H1 (cell line): ENCODE measurements at regions not wholly inside any gene's neighbourhood (a gene's known extent, or its start where the extent isn't known, plus 50 kb on each side); places are given as distances from the start of the nearest gene placed in this dataset.

Experiments used
- CTCF ChIA-PET: fragments of 300-600 bp; sonication (Branson Sonifier 250); formaldehyde crosslinking; loops from one replicate; lab custom pipeline; 2021; ENCODE audit not compliant: partially characterized antibody; lab: Charles Lee
- POLR2A ChIA-PET: fragments of 300-600 bp; sonication (Branson Sonifier 250); formaldehyde crosslinking; loops from one replicate; lab custom pipeline; 2021; ENCODE audit warnings: inconsistent platforms; ENCODE audit not compliant: partially characterized antibody; lab: Charles Lee
- DNase-seq, 2 experiments: peaks; one replicate each; pipeline versions ENCODE4 v3.0.0 to v3.0.0-alpha.2; 2010 to 2022; ENCODE audit warnings: low spot score in 2 of 2, low read depth in 1 of 2, mixed read lengths in 1 of 2
- FAIRE-seq: peaks from 2 replicates; lab custom pipeline; 2011; peaks lifted over from hg19 to GRCh38; lab: Jason Lieb, UNC
- H2AFZ ChIP-seq: 2 replicates; pipeline ENCODE4 v1.8.1; 2012; ENCODE audit warnings: low read length, inconsistent platforms
- H2AK5ac ChIP-seq: 2 replicates; pipeline ENCODE4 v1.6.1; 2013; ENCODE audit warnings: low read depth, low read length
- H2BK120ac ChIP-seq: replicated peaks from 2 replicates; pipeline ENCODE3; 2013; ENCODE audit warnings: low read depth, low read length, inconsistent platforms
- H2BK12ac ChIP-seq: 2 replicates; pipeline ENCODE4 v1.6.1; 2013; ENCODE audit warnings: low read depth, low read length
- H2BK15ac ChIP-seq: 2 replicates; pipeline ENCODE4 v1.6.1; 2013; ENCODE audit warnings: low read length
- H2BK20ac ChIP-seq: 2 replicates; pipeline ENCODE4 v1.6.1; 2013; ENCODE audit warnings: low read length
- H2BK5ac ChIP-seq: 2 replicates; pipeline ENCODE4 v1.6.1; 2013; ENCODE audit warnings: low read depth, low read length
- H3K14ac ChIP-seq: 2 replicates; pipeline ENCODE4 v1.6.1; 2013; ENCODE audit warnings: inconsistent platforms; ENCODE audit not compliant: insufficient read length
- H3K18ac ChIP-seq: 2 replicates; pipeline ENCODE4 v1.6.1; 2013; ENCODE audit warnings: low read length; ENCODE audit errors: extremely low read depth
- H3K23ac ChIP-seq: 2 replicates; pipeline ENCODE4 v1.6.1; 2013; ENCODE audit warnings: inconsistent platforms; ENCODE audit not compliant: insufficient read length
- H3K23me2 ChIP-seq: 2 replicates; pipeline ENCODE4 v1.6.1; 2013; ENCODE audit warnings: low read depth, low read length
- H3K27ac ChIP-seq: 2 replicates; pipeline ENCODE4 v1.6.1; 2011; ENCODE audit warnings: low read depth, low read length, inconsistent platforms
- H3K27me3 ChIP-seq, 4 experiments: replicated peaks in 1 of 4; 1 replicate in 1 of 4; 2 replicates in 3 of 4; pipeline versions ENCODE4 v1.6.1 to v1.8.1; 2011 to 2013; ENCODE audit warnings: low read length in 3 of 4, mild to moderate bottlenecking in 3 of 4, inconsistent platforms in 2 of 4, mixed read lengths in 2 of 4, moderate library complexity in 1 of 4; ENCODE audit not compliant: control insufficient read depth in 3 of 4, insufficient read depth in 3 of 4; ENCODE audit errors: extremely low read depth in 1 of 4
- H3K36me3 ChIP-seq, 4 experiments: 2 replicates each; pipeline versions ENCODE4 v1.6.1 to v1.8.1; 2011 to 2013; ENCODE audit warnings: mild to moderate bottlenecking in 4 of 4, low read length in 3 of 4, moderate library complexity in 2 of 4, control low read depth in 1 of 4, inconsistent platforms in 1 of 4; ENCODE audit not compliant: insufficient read depth in 4 of 4, control insufficient read depth in 2 of 4
- H3K4ac ChIP-seq: replicated peaks from 2 replicates; pipeline ENCODE3; 2013; ENCODE audit warnings: low read length, low read depth, mixed read lengths, inconsistent platforms; ENCODE audit not compliant: insufficient read length
- H3K4me1 ChIP-seq, 4 experiments: replicated peaks in 1 of 4; 1 replicate in 1 of 4; 2 replicates in 3 of 4; pipeline versions ENCODE4 v1.6.1 to v1.8.1; 2011 to 2013; ENCODE audit warnings: low read length in 3 of 4, inconsistent platforms in 2 of 4, mixed read lengths in 1 of 4; ENCODE audit not compliant: insufficient read depth in 4 of 4, control insufficient read depth in 3 of 4
- H3K4me2 ChIP-seq, 2 experiments: 2 replicates each; pipeline versions ENCODE4 v1.6.1 to v1.8.1; 2011 to 2013; ENCODE audit warnings: low read depth in 2 of 2, low read length in 2 of 2, control low read depth in 1 of 2, inconsistent platforms in 1 of 2, mild to moderate bottlenecking in 1 of 2; ENCODE audit not compliant: insufficient read depth in 1 of 2
- H3K4me3 ChIP-seq, 4 experiments: fragments of 200-600, 300-600 bp in 1 of 4; sonication (generic), shearing (Covaris generic), sonication (Bioruptor Twin) in 1 of 4; 2 replicates each; pipeline versions ENCODE4 v1.5.1 to v1.8.1; 2011 to 2016; ENCODE audit warnings: low read length in 4 of 4, low read depth in 3 of 4, control low read depth in 2 of 4, inconsistent platforms in 2 of 4, mild to moderate bottlenecking in 2 of 4, mixed read lengths in 1 of 4, moderate library complexity in 1 of 4; ENCODE audit not compliant: insufficient read depth in 2 of 4; ENCODE audit errors: extremely low read depth in 1 of 4
- H3K56ac ChIP-seq: replicated peaks from 2 replicates; pipeline ENCODE3; 2013; ENCODE audit warnings: low read depth, mild to moderate bottlenecking, mixed read lengths, low read length, inconsistent platforms; ENCODE audit not compliant: insufficient read length
- H3K79me1 ChIP-seq: 2 replicates; pipeline ENCODE4 v1.6.1; 2013; ENCODE audit warnings: low read depth, low read length, control low read depth
- H3K79me2 ChIP-seq, 2 experiments: 2 replicates each; pipeline versions ENCODE4 v1.6.1 to v1.8.1; 2012 to 2013; ENCODE audit warnings: low read length in 2 of 2, mild to moderate bottlenecking in 2 of 2, inconsistent platforms in 1 of 2; ENCODE audit not compliant: insufficient read depth in 2 of 2, control insufficient read depth in 1 of 2
- H3K9ac ChIP-seq, 4 experiments: replicated peaks in 1 of 4; 1 replicate in 1 of 4; 2 replicates in 3 of 4; pipeline versions ENCODE4 v1.6.1 to v1.8.1; 2011 to 2013; ENCODE audit warnings: low read depth in 3 of 4, low read length in 3 of 4, control low read depth in 2 of 4, mild to moderate bottlenecking in 2 of 4, moderate library complexity in 2 of 4, inconsistent platforms in 1 of 4; ENCODE audit errors: extremely low read depth in 1 of 4
- H3K9me3 ChIP-seq, 2 experiments: 2 replicates each; pipeline versions ENCODE4 v1.6.1 to v1.8.1; 2012 to 2013; ENCODE audit warnings: mild to moderate bottlenecking in 2 of 2, moderate library complexity in 2 of 2, control low read depth in 1 of 2, inconsistent platforms in 1 of 2, low read depth in 1 of 2, low read length in 1 of 2, mixed read lengths in 1 of 2; ENCODE audit not compliant: insufficient read depth in 2 of 2
- H4K20me1 ChIP-seq, 2 experiments: replicated peaks in 1 of 2; 2 replicates each; pipeline versions ENCODE3 to v1.8.1; 2011 to 2013; ENCODE audit warnings: inconsistent platforms in 2 of 2, low read length in 2 of 2, mild to moderate bottlenecking in 1 of 2; ENCODE audit not compliant: insufficient read depth in 2 of 2, control insufficient read depth in 1 of 2
- H4K5ac ChIP-seq: 2 replicates; pipeline ENCODE4 v1.6.1; 2013; ENCODE audit warnings: low read length, low read depth, mixed read lengths, inconsistent platforms; ENCODE audit not compliant: insufficient read length
- H4K8ac ChIP-seq: 2 replicates; pipeline ENCODE4 v1.8.0; 2013; ENCODE audit warnings: mild to moderate bottlenecking, moderate library complexity, low read length, inconsistent platforms; ENCODE audit not compliant: insufficient read depth; ENCODE audit errors: extremely low read depth
- H4K91ac ChIP-seq: replicated peaks from 2 replicates; pipeline ENCODE3; 2013; ENCODE audit warnings: low read length, mixed read lengths, inconsistent platforms; ENCODE audit not compliant: insufficient read length
- RBBP5 ChIP-seq: IDR thresholded peaks from 2 replicates; pipeline ENCODE4 v1.7.1; 2012; ENCODE audit warnings: low read depth, mild to moderate bottlenecking, inconsistent platforms, low read length, moderate library complexity, borderline replicate concordance
- WGBS, 2 experiments: shearing (Covaris generic) in 1 of 2; methylation state at CpG; one replicate each; pipeline versions ENCODE4 v1.1.6 to v1.1.7; 2013 to 2015; ENCODE audit warnings: low lambda C conversion rate in 2 of 2, mixed read lengths in 2 of 2, inconsistent platforms in 1 of 2, low coverage in 1 of 2, missing lambda C conversion rate in 1 of 2; ENCODE audit not compliant: insufficient replicate concordance in 2 of 2, insufficient coverage in 1 of 2, insufficient read length in 1 of 2; ENCODE audit errors: extremely low coverage in 1 of 2, missing lambda C conversion rate in 1 of 2; 5-methylcytosine and 5-hydroxymethylcytosine counted together

- Histone ChIP-seq H3K27me3 (no peaks in the 10 kb centered on the region), H3K9ac (no peak overlapping the region), H2BK20ac (no peak overlapping the region), H2BK12ac (no peak overlapping the region)
- TF ChIP-seq RBBP5: no peak
- TF ChIP-seq, all 59 proteins: peak for 0
- no peak overlapping the region for H4K5ac ChIP-seq
- no peak overlapping the region for H3K4ac ChIP-seq
- no peaks in the 10 kb centered on the region for H3K79me1 ChIP-seq
- CTCF ChIA-PET: interaction anchor here (0.5 kb wide), 1 partner anchor 207 kb away, joined by 3 read pairs; no protein-coding TSS in a partner anchor
- H3K4me3 ChIP-seq: no peak overlapping the region
- WGBS, 2 experiments: 80% methylated on average over 2 of the region's 2 CpGs; no CpG with 5 or more reads in 1 of the 2 experiments
- H3K27ac ChIP-seq: no peak overlapping the region
- no peak overlapping the region for H3K56ac ChIP-seq
- no peak overlapping the region for H3K14ac ChIP-seq
- no peak overlapping the region for H2BK120ac ChIP-seq
- no peaks in the 10 kb centered on the region for H3K79me2 ChIP-seq
- no peaks in the 10 kb centered on the region for H3K36me3 ChIP-seq
- no peak overlapping the region for H4K91ac ChIP-seq
- H2AFZ ChIP-seq: no peak overlapping the region
- no peaks in the 10 kb centered on the region for H3K4me1 ChIP-seq
- H3K23me2 ChIP-seq: no peaks in the 10 kb centered on the region
- H2AK5ac ChIP-seq: no peak overlapping the region
- H4K20me1 ChIP-seq: no peaks in the 10 kb centered on the region
- H3K4me2 ChIP-seq: no peak overlapping the region
- H3K9me3 ChIP-seq: peaks cover 3 to 9% of the 10 kb centered on the region in 2 experiments; a peak in 1 of 4 replicates
- no peak overlapping the region for H2BK15ac ChIP-seq
- H4K8ac ChIP-seq: no peak overlapping the region
- no peak overlapping the region for H3K18ac ChIP-seq
- DNase-seq (no peak), FAIRE-seq (no peak)
- POLR2A ChIA-PET: no interaction called here
- no peak overlapping the region for H2BK5ac ChIP-seq
- no peak overlapping the region for H3K23ac ChIP-seq
Measured at GRCh38 chr5:174801798-174802197, 77.4 kb downstream of the MSX2 start.
